HG03064 (cell line): ENCODE measurements at regions not wholly inside any gene's neighbourhood (a gene's known extent, or its start where the extent isn't known, plus 50 kb on each side); places are given as distances from the start of the nearest gene placed in this dataset.
"Not testable (repeated sequence)": the region's sequence is repeated elsewhere in the genome, so short reads cannot be mapped to it uniquely, and the experiment has no call there.

Experiments used
- ATAC-seq: cut with Tn5 transposase; IDR thresholded peaks from one replicate; pipeline ENCODE4 v1.9.1; 2021; ENCODE audit warnings: low read depth; ENCODE audit not compliant: unreplicated experiment

- not testable (repeated sequence) for ATAC-seq
Measured at GRCh38 chr16:72729552-72729951, 318.4 kb downstream of the ZFHX3 start.

GRCh38 chr16:72728516-72728915 lies 319.4 kb downstream of the ZFHX3 start:
- no peak for ATAC-seq

- ATAC-seq: no peak
Measured at GRCh38 chr16:72727565-72727964, 320.4 kb downstream of the ZFHX3 start.

- ATAC-seq: no peak
Measured at GRCh38 chr16:72725643-72726042, 322.3 kb downstream of the ZFHX3 start.

- no peak for ATAC-seq
Measured at GRCh38 chr16:72723781-72724180, 324.1 kb downstream of the ZFHX3 start.

GRCh38 chr16:72722552-72722951 lies 325.4 kb downstream of the ZFHX3 start:
- ATAC-seq: no peak

- ATAC-seq: no peak
Measured at GRCh38 chr16:72721981-72722380, 325.9 kb downstream of the ZFHX3 start.

GRCh38 chr16:72715267-72715666 lies 332.7 kb downstream of the ZFHX3 start:
- no peak for ATAC-seq

- ATAC-seq: no peak
Measured at GRCh38 chr16:72711823-72712222, 336.1 kb downstream of the ZFHX3 start.

GRCh38 chr16:72705801-72706200 lies 342.1 kb downstream of the ZFHX3 start:
- no peak for ATAC-seq

GRCh38 chr16:72704746-72705372 lies 343.1 kb downstream of the ZFHX3 start:
- no peak for ATAC-seq

GRCh38 chr16:72689851-72690250 lies 358.1 kb downstream of the ZFHX3 start:
- ATAC-seq: no peak

- ATAC-seq: no peak
Measured at GRCh38 chr16:72680732-72681131, 367.2 kb downstream of the ZFHX3 start.

GRCh38 chr16:72679856-72680255 lies 368.1 kb downstream of the ZFHX3 start:
- ATAC-seq: no peak

- no peak for ATAC-seq
Measured at GRCh38 chr16:72677662-72678447, 370.1 kb downstream of the ZFHX3 start.

GRCh38 chr16:72673118-72673517 lies 374.8 kb downstream of the ZFHX3 start:
- no peak for ATAC-seq

- ATAC-seq: no peak
Measured at GRCh38 chr16:72666267-72666666, 381.7 kb downstream of the ZFHX3 start.

- ATAC-seq: no peak
Measured at GRCh38 chr16:72665701-72666100, 382.2 kb downstream of the ZFHX3 start.

GRCh38 chr16:72664509-72665408 lies 383.2 kb downstream of the ZFHX3 start:
- ATAC-seq: peak; percentile 98

GRCh38 chr16:72664056-72664508 lies 383.8 kb downstream of the ZFHX3 start:
- no peak for ATAC-seq
